Central memory CD8-positive, alpha-beta T cell (primary cell): ENCODE measurements at regions not wholly inside any gene's neighbourhood (a gene's known extent, or its start where the extent isn't known, plus 50 kb on each side); places are given as distances from the start of the nearest gene placed in this dataset.

Experiments used
- ATAC-seq: fragments of 150-1000 bp; cut with Tn5 transposase; replicated peaks from 2 replicates; pipeline ENCODE4 v1.10.0; 2022; ENCODE audit warnings: mild to moderate bottlenecking, moderate FRiP score, moderate number of reproducible peaks; ENCODE audit not compliant: poor library complexity, severe bottlenecking; ENCODE audit errors: extremely low read depth
- DNase-seq, 2 donors: peaks; one replicate each; pipeline ENCODE4 v3.0.0; 2021; ENCODE audit warnings: low spot score in 2 of 2
- H3K27ac Mint-ChIP-seq: one replicate; pipeline ENCODE4 v1.8.0; 2022; ENCODE audit warnings: low read depth, mild to moderate bottlenecking, moderate library complexity, mixed read lengths
- H3K27me3 Mint-ChIP-seq: one replicate; pipeline ENCODE4 v1.8.0; 2022; ENCODE audit warnings: mixed read lengths
- H3K36me3 Mint-ChIP-seq: one replicate; pipeline ENCODE4 v1.8.0; 2022; ENCODE audit warnings: mild to moderate bottlenecking, moderate library complexity, mixed read lengths; ENCODE audit not compliant: insufficient read depth
- H3K4me1 Mint-ChIP-seq: one replicate; pipeline ENCODE4 v1.8.0; 2022; ENCODE audit warnings: mixed read lengths
- H3K4me3 Mint-ChIP-seq: one replicate; pipeline ENCODE4 v1.8.0; 2022; ENCODE audit warnings: mild to moderate bottlenecking, moderate library complexity, mixed read lengths
- H3K9me3 Mint-ChIP-seq: one replicate; pipeline ENCODE4 v1.8.0; 2022; ENCODE audit warnings: mixed read lengths

DNA sequence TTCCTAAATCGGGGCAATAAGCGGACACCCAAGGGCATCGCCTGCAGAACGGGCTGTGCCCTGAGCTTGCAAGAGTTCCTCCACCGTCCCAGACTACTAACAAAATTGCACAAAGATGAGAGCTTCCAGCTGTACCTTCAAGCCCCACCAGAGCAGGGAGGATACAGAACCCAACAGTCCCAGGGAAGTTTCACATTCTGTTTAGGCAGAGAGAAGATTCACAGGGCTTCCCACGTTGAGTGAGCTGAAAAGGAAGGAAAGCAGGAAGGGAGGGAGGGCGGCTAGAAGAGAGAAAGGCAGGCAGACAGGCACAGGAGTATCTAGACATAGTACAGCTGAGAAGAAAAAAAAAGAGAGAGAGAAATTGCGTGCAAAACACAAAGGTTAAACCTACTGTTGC lies 112.6 kb upstream of the AFDN start:
- H3K4me1 Mint-ChIP-seq: peaks cover 5% of the 10 kb centered on the region
- peaks cover 2% of the 10 kb centered on the region for H3K36me3 Mint-ChIP-seq
- peaks cover 55% of the 10 kb centered on the region for H3K27me3 Mint-ChIP-seq
- no peak overlapping the region for H3K27ac Mint-ChIP-seq
- no peak overlapping the region for H3K4me3 Mint-ChIP-seq
- no peaks in the 10 kb centered on the region for H3K9me3 Mint-ChIP-seq
- ATAC-seq (no peak), DNase-seq (no peak)

DNA sequence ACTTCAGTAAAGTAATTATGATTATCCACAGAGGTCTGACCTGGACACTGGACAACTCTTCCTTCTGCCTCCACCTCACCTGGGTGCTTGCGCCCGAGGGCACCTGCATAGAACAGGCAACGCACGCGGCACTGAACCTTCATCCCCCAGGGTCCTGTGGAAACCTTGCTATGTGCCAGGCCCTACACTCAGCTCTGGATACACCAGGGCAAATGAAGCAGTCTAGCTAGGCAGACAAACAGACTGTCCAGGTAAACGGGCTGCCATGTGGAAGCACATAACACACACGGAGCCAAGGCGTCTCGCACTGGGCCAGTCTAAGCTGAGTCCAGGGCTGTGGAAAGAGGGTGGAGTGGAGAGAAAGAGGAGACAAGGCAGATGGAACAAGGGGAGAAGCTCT lies 109.3 kb upstream of the AFDN start:
- H3K9me3 Mint-ChIP-seq: no peaks in the 10 kb centered on the region
- peaks cover 38% of the 10 kb centered on the region for H3K27me3 Mint-ChIP-seq
- no peak overlapping the region for H3K27ac Mint-ChIP-seq
- no peaks in the 10 kb centered on the region for H3K36me3 Mint-ChIP-seq
- DNase-seq (no peak), ATAC-seq (no peak)
- no peak overlapping the region for H3K4me3 Mint-ChIP-seq
- H3K4me1 Mint-ChIP-seq: no peaks in the 10 kb centered on the region

- no peaks in the 10 kb centered on the region for H3K36me3 Mint-ChIP-seq
- no peak overlapping the region for H3K4me3 Mint-ChIP-seq
- peaks cover 38% of the 10 kb centered on the region for H3K27me3 Mint-ChIP-seq
- H3K4me1 Mint-ChIP-seq: no peaks in the 10 kb centered on the region
- H3K9me3 Mint-ChIP-seq: peaks cover under 1% of the 10 kb centered on the region
- H3K27ac Mint-ChIP-seq: no peak overlapping the region
- no peak for DNase-seq
- ATAC-seq: no peak
These were observed 108.8 kb upstream of the AFDN start for GRCh38 chr6:167717867-167718266.

GRCh38 chr6:167719920-167720319 lies 106.8 kb upstream of the AFDN start:
- no peak for DNase-seq
- Mint-ChIP-seq H3K36me3 (no peaks in the 10 kb centered on the region), H3K4me1 (no peaks in the 10 kb centered on the region), H3K9me3 (peaks cover 6% of the 10 kb centered on the region), H3K27me3 (peaks cover 35% of the 10 kb centered on the region), H3K27ac (no peak overlapping the region), H3K4me3 (no peak overlapping the region)
- ATAC-seq: no peak

GRCh38 chr6:167720456-167721285 lies 106.0 kb upstream of the AFDN start:
- no peak overlapping the region for H3K4me3 Mint-ChIP-seq
- H3K9me3 Mint-ChIP-seq: peaks cover 6% of the 10 kb centered on the region
- H3K27ac Mint-ChIP-seq: no peak overlapping the region
- DNase-seq: no peak
- no peak for ATAC-seq
- no peaks in the 10 kb centered on the region for H3K4me1 Mint-ChIP-seq
- H3K27me3 Mint-ChIP-seq: peaks cover 41% of the 10 kb centered on the region
- no peaks in the 10 kb centered on the region for H3K36me3 Mint-ChIP-seq

GRCh38 chr6:167721291-167721690 lies 105.4 kb upstream of the AFDN start:
- Mint-ChIP-seq H3K4me1 (no peaks in the 10 kb centered on the region), H3K36me3 (no peaks in the 10 kb centered on the region), H3K27ac (no peak overlapping the region), H3K4me3 (no peak overlapping the region), H3K9me3 (peaks cover 6% of the 10 kb centered on the region), H3K27me3 (peaks cover 47% of the 10 kb centered on the region)
- no peak for ATAC-seq
- no peak for DNase-seq

DNA sequence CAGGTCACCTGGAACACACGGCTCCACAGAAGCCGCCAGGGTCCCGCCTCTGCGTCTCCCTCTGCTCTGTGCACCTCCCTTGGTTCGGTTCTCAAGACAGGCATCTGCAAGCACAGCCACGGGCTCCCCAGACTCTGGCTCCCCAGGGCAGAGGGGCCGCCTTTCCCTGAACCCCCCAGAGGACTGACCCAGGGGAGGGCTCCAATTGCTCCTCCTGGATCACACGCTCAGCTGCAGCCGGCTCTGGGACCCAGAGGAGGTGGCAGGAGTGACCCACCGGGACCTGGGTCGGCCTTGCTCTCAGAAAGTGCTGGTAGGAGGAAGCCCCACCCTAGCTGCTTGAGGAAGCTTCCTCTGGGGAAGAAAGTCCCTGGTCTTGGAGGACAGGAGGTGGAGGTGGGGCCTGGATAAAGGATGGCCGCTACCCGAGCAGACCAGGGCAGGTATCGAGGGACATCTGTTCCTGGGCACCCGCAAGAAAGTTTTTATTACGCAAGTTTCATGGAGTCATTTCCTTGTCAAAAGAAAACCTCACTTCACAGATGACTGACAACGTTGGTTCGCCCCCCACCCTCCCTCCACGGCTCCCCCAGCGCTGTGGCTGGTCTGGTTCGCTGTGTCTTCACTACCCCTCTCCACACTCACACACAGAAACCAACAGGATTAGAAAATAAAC lies 103.9 kb upstream of the AFDN start:
- Mint-ChIP-seq H3K4me3 (no peak overlapping the region), H3K36me3 (no peaks in the 10 kb centered on the region), H3K27ac (no peak overlapping the region), H3K9me3 (peaks cover 6% of the 10 kb centered on the region), H3K27me3 (peaks cover 49% of the 10 kb centered on the region), H3K4me1 (no peaks in the 10 kb centered on the region)
- DNase-seq (no peak), ATAC-seq (no peak)

- no peaks in the 10 kb centered on the region for H3K36me3 Mint-ChIP-seq
- no peak for ATAC-seq
- no peak overlapping the region for H3K27ac Mint-ChIP-seq
- H3K27me3 Mint-ChIP-seq: peaks cover 54% of the 10 kb centered on the region
- no peaks in the 10 kb centered on the region for H3K4me1 Mint-ChIP-seq
- H3K4me3 Mint-ChIP-seq: no peak overlapping the region
- DNase-seq: no peak
- H3K9me3 Mint-ChIP-seq: peaks cover 6% of the 10 kb centered on the region
These were observed 100.6 kb upstream of the AFDN start for GRCh38 chr6:167726043-167726621.

DNA sequence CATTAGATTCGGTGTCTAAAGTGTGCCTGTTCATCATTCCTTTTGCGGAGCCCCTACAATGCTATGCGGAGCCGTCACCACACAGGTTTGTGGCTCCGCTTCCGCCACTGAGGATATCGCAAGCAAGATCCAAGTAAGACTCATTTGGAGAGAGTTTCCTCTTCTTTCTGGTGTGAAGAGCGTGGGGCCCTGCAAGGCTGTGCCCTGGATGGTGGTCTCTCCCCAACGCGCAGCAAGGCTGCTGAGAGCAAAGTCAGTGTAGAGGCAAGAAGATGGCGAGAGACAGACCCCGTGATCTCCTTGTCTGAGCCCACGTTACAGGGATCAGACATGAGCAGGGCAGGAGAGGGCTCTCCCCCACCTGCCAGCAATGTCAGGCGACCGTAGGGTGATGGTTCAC lies 96.3 kb upstream of the AFDN start:
- Mint-ChIP-seq H3K27ac (no peak overlapping the region), H3K36me3 (no peaks in the 10 kb centered on the region), H3K4me3 (no peak overlapping the region), H3K4me1 (no peaks in the 10 kb centered on the region), H3K27me3 (peaks cover 21% of the 10 kb centered on the region), H3K9me3 (peaks cover 5% of the 10 kb centered on the region)
- ATAC-seq (no peak), DNase-seq (no peak)

DNA sequence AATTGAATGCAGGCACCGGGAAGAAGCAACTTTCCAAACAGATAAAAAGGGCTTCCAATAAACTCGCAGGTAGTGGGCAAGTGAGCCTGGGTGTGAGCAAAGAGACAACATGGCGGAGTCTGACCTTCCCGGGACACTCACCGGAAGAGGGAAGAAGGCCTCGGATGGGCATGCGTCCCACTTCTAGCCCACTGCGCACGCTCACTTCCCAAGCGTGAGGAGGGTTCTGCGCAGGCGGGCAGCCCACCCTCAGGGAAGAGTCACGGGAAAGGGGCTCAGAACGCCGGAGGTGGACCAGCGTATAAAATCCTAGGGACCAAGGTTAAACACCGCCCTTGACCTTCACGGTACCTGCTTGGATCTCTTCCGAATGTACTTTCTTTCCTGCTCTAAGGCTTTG lies 95.5 kb upstream of the AFDN start:
- Mint-ChIP-seq H3K4me3 (no peak overlapping the region), H3K9me3 (peaks cover 5% of the 10 kb centered on the region), H3K36me3 (no peaks in the 10 kb centered on the region), H3K27ac (no peak overlapping the region), H3K4me1 (no peaks in the 10 kb centered on the region), H3K27me3 (peaks cover 13% of the 10 kb centered on the region)
- ATAC-seq (no peak), DNase-seq (no peak)

GRCh38 chr6:167731731-167732422 lies 94.8 kb upstream of the AFDN start:
- Mint-ChIP-seq H3K9me3 (peaks cover 5% of the 10 kb centered on the region), H3K27me3 (peaks cover 12% of the 10 kb centered on the region), H3K27ac (no peak overlapping the region), H3K36me3 (no peaks in the 10 kb centered on the region), H3K4me1 (no peaks in the 10 kb centered on the region), H3K4me3 (no peak overlapping the region)
- DNase-seq (no peak), ATAC-seq (no peak)

DNA sequence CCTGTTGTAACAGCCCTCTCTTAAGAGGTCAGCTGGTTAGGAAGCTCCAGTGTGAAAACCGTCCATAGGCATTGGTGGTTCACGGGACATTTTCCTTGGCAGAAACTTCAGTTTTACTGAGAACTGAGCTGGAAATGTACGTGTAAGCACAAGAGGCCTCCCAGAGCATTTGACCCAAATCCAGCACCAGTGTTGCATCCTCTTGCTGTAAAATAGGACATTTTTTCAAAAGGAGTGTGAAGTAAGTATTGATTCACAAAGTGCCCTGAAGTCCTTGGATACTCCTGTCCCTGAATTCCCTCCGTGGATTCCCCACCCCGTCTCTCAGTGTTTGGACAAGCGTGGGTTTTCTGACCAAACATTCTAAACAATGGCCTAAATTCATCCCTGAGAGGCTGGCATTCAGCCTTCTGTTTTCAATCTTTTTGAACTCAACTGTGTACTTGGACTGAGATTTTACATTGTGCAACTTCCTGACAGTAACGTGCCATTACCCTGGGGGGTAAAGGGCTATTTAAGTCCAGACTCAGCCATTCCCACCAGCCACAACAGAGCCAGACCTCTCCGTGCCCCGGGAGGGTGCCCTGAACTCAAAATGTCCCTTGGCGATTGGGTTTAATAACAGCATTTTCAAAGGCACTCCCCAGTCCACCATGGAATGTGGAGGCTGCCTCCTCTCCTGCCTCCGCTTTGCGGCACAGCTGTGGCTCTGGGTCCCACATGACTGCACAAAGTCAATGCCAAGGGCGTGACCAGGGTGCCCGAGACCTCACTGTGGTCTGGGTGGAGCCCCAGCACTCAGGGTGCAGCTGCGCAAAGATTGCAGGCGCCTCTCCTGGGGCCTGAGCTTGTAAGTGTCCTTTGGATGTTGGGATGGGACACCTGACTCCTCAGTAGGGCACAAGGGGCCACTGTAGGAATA lies 92.7 kb upstream of the AFDN start:
- no peak for DNase-seq
- H3K4me3 Mint-ChIP-seq: no peak overlapping the region
- no peaks in the 10 kb centered on the region for H3K36me3 Mint-ChIP-seq
- no peak for ATAC-seq
- H3K27ac Mint-ChIP-seq: no peak overlapping the region
- no peaks in the 10 kb centered on the region for H3K4me1 Mint-ChIP-seq
- peaks cover 5% of the 10 kb centered on the region for H3K9me3 Mint-ChIP-seq
- peaks cover 11% of the 10 kb centered on the region for H3K27me3 Mint-ChIP-seq
